Left colon (tissue), 2 donors: ENCODE measurements at regions not wholly inside any gene's neighbourhood (a gene's known extent, or its start where the extent isn't known, plus 50 kb on each side); places are given as distances from the start of the nearest gene placed in this dataset.

Experiments used
- ATAC-seq: fragments of 200-7000 bp; cut with Tn5 transposase; one replicate; pipeline ENCODE4 v1.9.1; 2020; ENCODE audit warnings: mild to moderate bottlenecking, moderate library complexity
- DNase-seq, 2 donors: peaks; one replicate each; pipeline ENCODE4 v3.0.0-alpha.2; 2020
- intact Hi-C, 2 donors: fragments of 100-400 bp; cut with DNase I in 1 of 2; cut with micrococcal nuclease in 1 of 2; formaldehyde crosslinking; loops; one replicate each; pipeline versions ENCODE4 v1.11.2 to v1.14.0; 2022; cut with DNase I, micrococcal nuclease
- donor health status: DM: no; HTN: no; CAD: no.
- donor health status: DM: yes; HTN: yes; CAD: no.

DNA sequence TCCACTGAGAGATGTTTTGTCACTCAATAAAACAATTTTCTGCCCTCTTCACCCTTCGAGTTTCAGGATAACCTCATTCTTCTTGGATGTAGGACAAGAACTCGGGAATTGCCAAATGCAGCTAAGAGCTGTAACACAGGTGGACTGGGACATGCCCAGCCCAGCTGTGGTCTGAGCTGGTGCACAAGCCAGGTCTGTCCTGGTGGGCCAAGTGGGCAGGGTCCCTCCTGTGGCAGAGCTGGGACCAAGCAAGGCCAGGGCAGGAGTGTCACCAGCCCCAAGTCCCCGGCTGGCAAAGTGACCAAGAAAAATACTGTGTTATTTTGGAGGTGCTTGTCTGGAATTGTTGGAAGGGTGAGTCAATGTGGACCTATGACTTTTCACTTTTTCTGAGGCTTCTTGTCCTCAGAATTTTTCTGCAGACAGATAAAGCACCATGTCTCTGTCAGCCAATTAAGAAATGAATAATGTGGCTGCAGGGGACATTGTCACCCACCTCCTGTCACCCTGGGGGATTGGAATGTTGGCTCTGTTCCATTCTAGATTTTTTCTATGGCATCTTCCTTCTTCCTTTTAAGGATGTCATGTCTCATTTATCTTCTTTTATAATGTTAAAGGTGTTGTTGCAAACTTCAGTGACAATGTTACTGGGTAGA is 645.2 kb upstream of the EPHA6 start:
- intact Hi-C loops: no loop called here
- ATAC-seq (no peak), DNase-seq (no peak)

DNA sequence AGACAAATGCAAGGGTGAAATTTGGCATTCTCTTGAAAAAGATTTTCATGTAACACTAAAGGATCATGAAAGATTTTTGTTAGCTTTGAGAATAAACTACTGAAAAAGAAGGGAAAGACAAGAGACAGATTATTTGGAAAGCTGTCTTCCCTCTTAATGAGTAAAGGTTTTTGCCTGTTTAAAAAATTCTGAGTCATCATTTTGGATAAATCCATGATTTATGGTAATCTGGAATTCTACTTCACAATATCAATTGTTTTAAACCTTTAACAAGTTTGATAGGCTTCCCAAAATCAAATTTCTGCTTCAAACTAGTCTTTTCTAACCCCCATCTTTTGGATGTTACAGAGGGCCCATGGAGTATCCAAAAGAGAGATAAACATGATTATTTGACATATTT is 641.5 kb upstream of the EPHA6 start:
- DNase-seq (no peak), ATAC-seq (no peak)
- intact Hi-C loops: no loop called here

DNA sequence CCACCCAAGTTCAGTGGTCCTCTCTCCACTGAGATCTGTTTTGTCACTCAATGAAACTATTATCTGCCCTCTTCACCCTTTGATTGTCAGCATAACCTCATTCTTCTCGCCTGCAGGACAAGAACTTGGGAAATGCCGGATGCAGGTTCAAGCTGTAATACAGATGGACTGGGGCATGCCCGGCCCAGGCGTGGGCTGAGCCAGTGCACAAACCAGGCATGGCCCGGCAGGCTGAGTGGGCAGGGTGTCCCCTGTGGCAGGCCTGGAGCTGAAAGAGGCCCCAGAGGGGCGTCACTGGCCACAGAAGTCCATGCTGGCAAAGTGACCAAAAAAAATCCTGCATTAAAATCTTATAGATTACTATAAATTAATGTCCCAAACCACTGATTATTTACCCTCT is 638.9 kb upstream of the EPHA6 start:
- no peak for DNase-seq
- intact Hi-C loops: no loop called here

DNA sequence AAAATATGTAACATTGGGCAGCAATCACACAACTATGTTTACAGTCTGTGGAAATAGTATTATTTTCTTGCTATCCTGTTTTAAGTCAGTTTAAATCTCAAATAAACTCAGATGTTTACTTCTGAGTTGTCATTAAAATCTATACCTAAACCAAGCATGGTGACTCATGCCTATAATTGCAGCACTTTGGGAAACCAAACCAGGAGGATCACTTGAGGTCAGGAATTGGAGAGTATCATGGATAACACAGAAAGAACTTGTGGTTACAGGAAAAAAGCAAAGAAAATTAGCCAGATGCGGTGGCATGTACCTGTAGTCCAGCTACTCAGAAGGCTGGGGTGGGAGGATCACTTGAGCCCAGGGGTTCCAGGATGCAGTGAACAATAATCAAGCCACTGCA is 631.6 kb upstream of the EPHA6 start:
- no peak for DNase-seq
- ATAC-seq: no peak
- intact Hi-C loops: no loop called here

More for the DNA sequence above, 638.9 kb upstream of the EPHA6 start:
- no peak for ATAC-seq

DNA sequence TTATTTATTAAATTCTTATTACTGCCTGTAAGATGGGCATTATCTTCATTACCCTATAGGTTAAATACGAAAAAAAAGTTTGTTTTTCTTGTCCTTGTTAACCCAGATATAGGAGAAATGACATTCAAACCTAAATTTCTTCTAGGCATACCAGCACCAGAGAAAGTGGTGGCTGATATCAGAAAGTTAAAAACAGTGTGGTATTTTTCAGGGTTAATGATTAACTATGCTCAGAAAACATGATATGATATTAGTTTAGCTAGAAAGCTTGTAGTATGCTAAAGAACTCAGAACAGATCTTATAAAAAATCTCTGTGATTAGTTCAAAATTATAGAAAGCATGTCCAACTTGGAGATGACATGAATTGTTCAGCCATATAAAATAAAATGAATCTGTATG is 630.5 kb upstream of the EPHA6 start:
- ATAC-seq (no peak), DNase-seq (no peak)
- intact Hi-C loops: no loop called here

DNA sequence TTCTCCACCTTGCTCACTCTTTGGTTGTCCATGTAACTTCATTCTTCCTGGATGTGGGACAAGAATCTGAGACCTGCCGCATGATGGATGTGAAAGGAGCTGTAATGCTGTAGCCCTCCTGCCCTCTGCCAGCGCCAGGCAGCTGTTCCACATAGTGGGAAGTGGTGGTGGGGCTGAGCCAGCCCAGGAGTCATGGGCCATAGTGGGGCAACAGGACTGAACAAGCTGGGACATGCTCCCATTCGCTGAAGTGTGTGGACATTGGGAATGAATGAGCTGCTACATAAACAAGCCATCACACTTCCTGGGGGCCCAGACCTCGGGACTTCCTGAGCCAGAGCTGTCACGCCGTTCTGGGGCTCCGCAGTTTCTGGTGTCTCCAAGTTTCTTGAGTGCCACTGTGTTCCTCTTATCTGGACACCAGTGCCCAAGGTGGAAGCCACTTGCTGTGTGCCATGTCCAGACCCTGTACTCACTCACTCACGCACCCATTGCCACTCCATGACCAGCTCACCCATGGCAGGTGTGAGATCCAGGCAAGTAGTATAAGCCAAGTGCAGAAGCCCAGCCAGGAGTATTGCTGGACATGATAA is 624.3 kb upstream of the EPHA6 start:
- intact Hi-C loops: no loop called here
- DNase-seq: no peak
- no peak for ATAC-seq

DNA sequence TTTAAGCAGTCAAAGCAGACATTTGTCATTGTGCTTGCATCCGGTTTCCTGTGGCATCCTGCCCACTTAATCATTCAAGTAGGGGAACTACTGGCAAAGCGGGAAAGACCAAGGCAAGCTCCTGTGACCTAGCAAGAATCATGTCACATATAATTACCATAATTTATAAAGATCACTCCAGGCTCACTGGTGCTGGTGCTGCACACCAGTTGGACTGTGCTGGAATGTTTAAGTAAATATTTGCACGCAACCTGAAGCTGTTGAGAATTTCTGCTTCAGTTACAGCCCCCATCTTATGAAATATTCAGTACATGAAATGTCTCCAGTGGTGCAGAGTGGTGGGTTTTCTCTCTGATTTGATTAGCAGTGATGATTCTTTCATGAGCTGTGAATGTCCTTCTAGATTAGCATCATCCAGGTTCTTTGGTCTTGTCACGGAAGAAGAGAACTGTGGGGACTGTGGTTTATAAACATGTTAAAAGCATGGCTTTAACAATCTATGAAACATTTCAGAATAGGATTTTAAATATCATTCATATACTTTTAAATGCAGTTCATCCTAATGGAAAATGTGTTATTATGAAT is 621.3 kb upstream of the EPHA6 start:
- ATAC-seq (no peak), DNase-seq (no peak)
- intact Hi-C loops: no loop called here

DNA sequence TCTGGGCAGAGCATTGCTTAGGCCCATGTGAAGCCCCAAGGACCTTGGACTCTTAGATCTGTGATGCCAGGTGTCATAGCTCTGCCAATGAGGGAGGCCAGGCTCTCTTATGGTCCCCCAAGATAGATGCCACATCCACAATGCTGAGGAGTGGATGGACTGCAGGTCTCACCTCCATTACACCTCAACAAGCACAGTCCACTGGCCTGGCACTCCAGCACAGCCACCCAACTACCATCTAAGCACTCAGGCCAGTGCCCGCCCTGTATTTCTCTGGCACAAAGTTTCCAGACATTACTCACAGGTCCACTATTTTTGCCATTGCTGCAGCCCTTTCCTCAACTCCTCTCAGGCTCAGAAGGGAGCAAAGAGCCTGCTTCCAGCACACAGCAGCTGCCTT is 613.5 kb upstream of the EPHA6 start:
- ATAC-seq: no peak
- intact Hi-C loops: no loop called here
- no peak for DNase-seq

DNA sequence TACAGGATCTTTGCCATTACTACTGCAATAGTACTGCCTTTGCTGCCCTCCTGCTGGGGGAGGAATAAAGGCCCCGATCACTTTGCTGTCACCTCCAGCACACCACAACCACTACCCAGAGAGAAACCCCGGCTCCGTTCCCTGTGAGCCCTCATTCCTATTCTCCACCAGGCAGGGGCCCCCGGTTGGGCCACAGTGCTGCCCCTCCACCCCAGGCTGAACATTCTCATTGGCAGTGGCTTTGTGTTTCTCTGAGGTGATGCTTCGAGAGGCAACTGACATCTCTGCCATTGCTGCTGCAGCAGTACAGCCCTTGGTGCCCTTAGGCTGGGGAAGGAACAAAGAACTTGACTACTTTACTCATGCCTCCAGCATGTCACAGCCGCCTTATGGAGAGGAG is 612.9 kb upstream of the EPHA6 start:
- intact Hi-C loops: no loop called here
- ATAC-seq (no peak), DNase-seq (no peak)

DNA sequence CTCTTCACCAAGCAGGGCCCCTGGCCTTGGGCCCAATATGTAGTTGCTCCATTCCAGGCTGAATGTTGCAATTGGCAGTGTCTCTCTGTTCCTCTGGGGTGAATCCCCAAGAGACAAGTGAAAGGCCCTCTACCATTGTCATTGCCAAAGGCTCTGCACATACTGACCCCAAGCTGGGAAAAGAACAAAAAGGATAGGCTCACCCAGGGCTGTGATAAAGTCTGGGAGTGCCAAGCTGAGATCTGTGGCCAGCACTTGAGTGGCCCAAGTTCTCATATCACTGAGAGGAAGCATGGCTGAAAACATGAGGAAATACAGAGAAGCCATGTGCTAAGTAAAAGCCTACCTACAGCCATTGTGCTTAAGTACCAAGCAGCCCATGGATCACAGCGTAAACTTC is 612.2 kb upstream of the EPHA6 start:
- no peak for DNase-seq
- intact Hi-C loops: no loop called here
- no peak for ATAC-seq

DNA sequence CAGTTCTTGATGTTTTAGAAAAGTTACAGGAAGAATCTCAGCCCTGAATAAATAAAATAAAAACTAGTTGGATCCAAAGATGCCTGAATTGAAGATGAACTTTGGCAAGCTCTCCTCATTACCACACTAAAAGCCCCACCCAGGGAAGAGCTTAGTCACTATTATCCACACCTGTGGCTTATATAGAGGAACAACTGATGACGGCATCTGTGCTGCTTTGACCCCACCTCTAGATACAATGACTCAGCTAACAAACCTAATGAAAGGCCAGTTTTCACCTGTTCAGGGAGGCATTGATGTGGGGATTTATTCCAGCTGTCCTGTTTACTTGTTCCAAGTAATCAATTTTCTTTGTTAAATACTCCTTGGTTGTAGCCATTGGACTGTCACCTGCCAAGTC is 604.7 kb upstream of the EPHA6 start:
- no peak for DNase-seq
- intact Hi-C loops: no loop called here
- ATAC-seq: no peak

DNA sequence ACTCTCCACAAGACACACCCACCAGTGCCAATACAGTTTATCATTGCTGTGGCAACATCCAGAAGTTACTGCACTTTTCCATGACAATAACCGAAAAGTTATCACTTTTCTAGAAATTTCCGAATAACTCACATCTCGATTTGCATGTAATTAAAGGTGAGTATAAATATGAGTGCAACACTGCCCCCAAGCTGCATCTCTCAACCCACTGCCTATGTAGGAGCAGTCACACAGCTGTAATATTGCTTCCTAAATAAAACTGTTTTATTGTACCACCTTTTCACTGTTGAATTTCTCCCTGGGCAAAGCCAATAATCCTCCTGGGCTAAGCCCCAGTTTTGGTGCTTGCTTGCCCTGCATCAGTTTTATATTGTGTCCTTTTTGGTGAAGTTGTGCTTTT is 601.0 kb upstream of the EPHA6 start:
- intact Hi-C loops: no loop called here
- no peak for DNase-seq
- no peak for ATAC-seq

DNA sequence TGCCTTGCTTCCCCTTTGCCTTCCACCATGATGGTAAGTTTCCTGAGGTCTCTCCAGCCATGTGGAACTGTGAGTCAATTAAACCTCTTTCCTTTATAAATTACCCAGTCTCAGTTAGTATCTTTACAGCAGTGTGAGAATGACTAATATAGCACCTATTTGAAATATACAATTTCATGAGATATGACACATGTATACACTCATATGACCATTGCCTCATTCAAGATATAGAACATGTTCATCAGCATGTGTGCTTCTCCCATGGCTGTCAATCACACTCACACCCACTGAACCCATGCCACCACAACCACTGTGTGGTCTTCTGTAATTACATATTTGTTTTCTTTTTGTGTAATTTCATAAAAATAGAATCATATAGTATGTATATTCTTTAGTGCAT is 599.5 kb upstream of the EPHA6 start:
- no peak for DNase-seq
- ATAC-seq: no peak
- intact Hi-C loops: no loop called here

DNA sequence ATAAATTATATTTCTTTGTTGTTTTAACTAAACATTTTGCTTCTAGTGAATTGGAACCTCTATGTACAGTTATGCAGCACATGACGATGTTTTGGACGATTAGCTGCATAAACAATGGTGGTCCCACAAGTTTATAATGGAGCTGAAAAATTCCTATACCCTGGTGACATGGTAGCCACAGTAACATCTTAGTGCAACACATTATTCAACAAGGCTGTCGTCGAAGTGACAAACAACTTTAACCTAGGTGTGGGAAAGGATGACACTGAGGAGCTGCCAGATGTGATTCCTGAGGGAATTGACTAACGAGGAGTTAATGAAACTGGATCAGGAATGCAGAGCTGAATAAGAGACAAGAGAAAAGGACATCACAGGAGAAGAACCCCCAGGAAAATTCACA is 588.9 kb upstream of the EPHA6 start:
- intact Hi-C loops: no loop called here
- DNase-seq (no peak), ATAC-seq (no peak)

DNA sequence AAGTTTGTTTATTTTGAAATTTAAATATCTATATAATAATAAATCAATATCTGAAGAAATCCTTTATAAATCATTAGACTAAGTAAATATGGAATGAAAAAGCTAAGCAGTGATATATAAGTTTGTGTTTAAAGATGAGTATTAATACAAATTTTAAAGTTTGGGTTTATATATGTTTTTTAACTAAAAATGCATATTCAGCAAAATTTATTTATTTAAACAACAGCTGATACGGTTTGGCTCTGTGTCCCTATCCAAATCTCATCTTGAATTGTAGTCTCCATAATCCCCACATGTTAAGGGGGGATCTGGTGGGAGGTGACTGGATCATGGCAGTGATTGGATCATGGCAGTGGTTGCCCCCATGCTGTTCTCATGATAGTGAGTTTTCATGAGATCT is 580.7 kb upstream of the EPHA6 start:
- ATAC-seq: no peak
- intact Hi-C loops: no loop called here
- DNase-seq: no peak

DNA sequence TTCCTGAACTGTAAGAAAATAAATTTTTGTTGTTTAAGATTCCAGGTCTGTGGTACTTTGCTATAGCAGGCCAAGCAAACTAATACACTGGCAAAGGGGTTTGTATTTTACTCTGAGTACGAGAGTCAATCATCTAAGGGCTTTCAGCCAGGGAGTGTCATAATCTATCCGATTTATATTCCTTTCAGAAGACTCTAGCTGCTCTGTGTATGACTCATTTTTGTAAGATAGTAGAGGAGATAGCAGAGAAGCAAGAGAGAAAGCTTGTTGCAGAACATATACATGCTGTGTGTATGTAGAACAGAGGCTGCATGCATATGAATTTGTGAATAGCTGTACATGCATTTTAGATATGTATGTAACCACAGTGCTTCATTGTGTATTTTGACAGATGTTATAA is 577.9 kb upstream of the EPHA6 start:
- DNase-seq (no peak), ATAC-seq (no peak)
- intact Hi-C loops: no loop called here

DNA sequence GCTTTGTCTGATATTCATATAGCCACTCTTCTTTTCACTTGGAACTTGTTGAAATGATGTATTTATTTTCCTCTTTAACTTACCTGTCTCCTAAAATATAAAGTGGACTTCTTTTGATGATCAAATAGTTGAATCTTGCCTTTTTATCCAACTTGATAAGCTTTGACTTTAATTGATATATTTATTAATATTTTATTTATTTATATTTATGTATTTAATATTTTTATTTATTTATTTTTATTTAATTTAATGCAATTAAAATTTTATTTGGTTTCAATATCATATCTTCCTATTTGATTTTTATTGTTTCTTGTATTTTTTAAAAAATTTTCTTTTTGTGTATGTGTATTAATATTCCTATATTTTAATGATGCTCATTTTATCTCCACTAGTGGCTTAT is 555.1 kb upstream of the EPHA6 start:
- ATAC-seq (no peak), DNase-seq (no peak)
- intact Hi-C loops: no loop called here

DNA sequence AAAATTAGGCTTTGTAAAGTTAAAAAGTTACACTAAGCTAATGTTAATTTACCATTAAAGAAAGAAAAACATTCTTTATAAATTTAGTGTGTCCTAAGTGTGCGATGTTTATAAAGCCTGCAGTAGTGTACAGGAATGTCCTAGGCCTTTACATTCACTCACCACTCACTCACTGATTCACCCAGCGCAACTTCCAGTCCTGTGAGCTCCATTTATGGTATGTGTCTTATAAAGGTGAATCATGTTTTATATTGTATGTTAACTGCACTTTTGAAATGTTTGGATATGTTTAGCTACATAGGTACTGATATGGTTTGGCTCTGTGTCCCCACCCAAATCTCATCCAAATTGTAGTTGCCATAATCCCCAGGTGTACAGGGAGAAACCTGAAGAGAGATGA is 549.7 kb upstream of the EPHA6 start:
- intact Hi-C loops: no loop called here
- ATAC-seq (no peak), DNase-seq (no peak)

DNA sequence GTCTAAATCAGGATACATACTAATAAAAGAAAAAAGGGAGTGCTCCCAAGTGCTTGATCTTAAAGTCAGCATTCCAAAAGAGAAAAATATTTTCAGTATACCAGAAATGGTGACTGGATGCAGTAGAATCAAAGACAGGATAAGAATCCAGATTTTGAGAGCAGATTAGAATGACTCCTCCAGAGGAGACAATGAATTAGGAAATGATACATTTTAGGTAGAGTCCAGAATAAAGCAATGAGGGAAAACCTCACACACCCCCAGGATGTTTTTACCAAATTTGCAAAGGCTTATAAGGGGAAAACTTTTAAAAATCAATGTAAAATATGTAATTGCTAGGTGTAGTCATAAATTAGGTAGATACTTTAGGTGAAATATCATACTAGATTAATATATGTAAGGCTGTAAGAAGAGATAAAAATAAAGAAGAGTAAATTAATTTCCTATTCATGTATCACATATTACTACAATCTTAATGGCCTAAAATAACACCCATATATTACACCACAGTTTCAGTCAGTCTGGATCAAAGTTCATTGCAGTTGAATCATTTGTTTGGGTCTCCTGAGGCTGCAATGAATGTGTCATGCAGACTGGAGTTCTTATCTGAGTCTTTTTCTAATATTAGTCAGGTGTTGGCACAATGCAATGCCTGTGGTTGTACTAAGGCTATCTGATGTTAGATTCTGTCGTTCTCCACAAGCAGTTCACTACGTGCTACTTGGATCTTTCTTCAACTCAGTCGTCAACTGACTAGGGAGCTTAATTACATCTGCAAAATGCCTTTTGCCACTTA is 547.8 kb upstream of the EPHA6 start:
- intact Hi-C loops: no loop called here
- ATAC-seq: no peak
- DNase-seq: no peak

DNA sequence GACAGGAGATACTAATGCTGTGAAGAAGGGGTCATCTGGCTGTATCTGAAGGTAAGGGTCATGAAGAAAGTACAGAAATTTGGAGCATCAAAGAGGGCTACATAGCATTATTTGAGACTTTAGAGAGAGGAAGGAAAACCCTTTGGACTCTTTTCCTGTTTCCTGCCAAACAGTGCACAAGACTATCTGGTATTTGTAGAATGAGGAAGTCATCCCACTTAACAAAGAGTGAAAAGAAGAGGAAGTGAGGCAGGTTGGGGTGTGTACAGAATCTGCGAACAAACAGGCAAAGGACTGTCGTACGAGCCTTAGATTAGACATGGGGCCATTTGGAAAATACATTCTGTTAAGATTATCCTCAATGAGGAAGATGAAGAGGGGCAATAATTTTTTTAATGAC is 546.8 kb upstream of the EPHA6 start:
- DNase-seq: no peak
- ATAC-seq: no peak
- intact Hi-C loops: no loop called here
